Prostate gland (tissue), 2 donors: ENCODE measurements at regions not wholly inside any gene's neighbourhood (a gene's known extent, or its start where the extent isn't known, plus 50 kb on each side); places are given as distances from the start of the nearest gene placed in this dataset.

Experiments
- DNase-seq: peaks from one replicate; pipeline ENCODE4 v3.0.0-alpha.2; 2019; ENCODE audit warnings: low spot score
- H3K27ac ChIP-seq, 2 donors: fragments of 200-600 bp; sonication (generic); 2 replicates each; pipeline ENCODE4 v1.5.1; 2017 to 2019
- H3K27me3 ChIP-seq: fragments of 200-600 bp; sonication (generic); replicated peaks from 2 replicates; pipeline ENCODE4 v1.5.1; 2019; ENCODE audit not compliant: insufficient read depth
- H3K36me3 ChIP-seq, 2 donors: fragments of 200-600 bp; sonication (generic); 1 replicate in 1 of 2; 2 replicates in 1 of 2; pipeline versions ENCODE4 v1.5.1 to v1.8.1; 2017 to 2019
- H3K4me1 ChIP-seq: fragments of 200-600 bp; sonication (generic); replicated peaks from 2 replicates; pipeline ENCODE4 v1.5.1; 2019
- H3K4me3 ChIP-seq, 2 donors: fragments of 200-600 bp; sonication (generic); 2 replicates each; pipeline ENCODE4 v1.5.1; 2017 to 2019
- H3K9me3 ChIP-seq: fragments of 200-600 bp; sonication (generic); 2 replicates; pipeline ENCODE4 v1.5.1; 2017
- POLR2A ChIP-seq: fragments of 450-650 bp; IDR thresholded peaks from one replicate; pipeline ENCODE4 v1.6.1; 2016; ENCODE audit warnings: antibody characterized with exemption, mild to moderate bottlenecking
- POLR2AphosphoS5 ChIP-seq: sonication (generic); formaldehyde crosslinking; IDR thresholded peaks from one replicate; pipeline ENCODE4 v1.6.1; 2017; ENCODE audit warnings: antibody characterized with exemption
- WGBS: methylation state at CpG from one replicate; pipeline ENCODE4 v1.1.5; 2018; 5-methylcytosine and 5-hydroxymethylcytosine counted together
- intact Hi-C: fragments of 100-400 bp; cut with DNase I; formaldehyde crosslinking; loops from one replicate; pipeline ENCODE4 v1.14.2; 2022
- TF ChIP-seq, protein P1 (sequence below), 4 experiments: fragments of 200-600 bp in 2 of 4; fragments of 450-650 bp in 2 of 4; sonication (generic) in 2 of 4; IDR thresholded peaks; 1 replicate in 3 of 4; 2 replicates in 1 of 4; pipeline ENCODE4 v1.5.1; 2016 to 2019; ENCODE audit warnings: antibody characterized with exemption in 4 of 4, mild to moderate bottlenecking in 2 of 4, moderate library complexity in 2 of 4

DNA sequence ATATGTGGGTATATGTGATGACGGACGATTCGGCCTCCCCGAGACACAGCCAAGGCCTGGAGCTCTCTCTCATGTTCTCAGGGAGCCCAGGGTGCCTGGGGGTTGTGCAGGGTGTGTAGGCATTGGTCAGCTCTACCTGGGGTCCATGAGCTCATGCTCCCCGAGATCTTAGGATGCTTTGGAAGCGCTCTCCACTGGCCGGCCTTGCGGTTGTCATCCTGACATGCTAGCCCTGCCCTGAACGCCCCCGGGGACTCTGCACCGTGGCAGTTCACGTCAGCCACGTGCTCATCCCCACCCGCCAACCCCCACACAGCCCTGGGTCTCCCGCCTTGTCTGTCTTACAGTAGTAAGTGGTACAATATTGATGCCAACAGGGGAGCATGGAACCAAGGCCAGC is 67.8 kb downstream of the RTP5 start:
- intact Hi-C loops, result loop anchor here (10.0 kb wide), 1 partner anchor 52 kb away; no protein-coding TSS in a partner anchor
- DNase-seq, result no peak
- peaks cover 3% of the 10 kb centered on the region for H3K4me1 ChIP-seq

DNA sequence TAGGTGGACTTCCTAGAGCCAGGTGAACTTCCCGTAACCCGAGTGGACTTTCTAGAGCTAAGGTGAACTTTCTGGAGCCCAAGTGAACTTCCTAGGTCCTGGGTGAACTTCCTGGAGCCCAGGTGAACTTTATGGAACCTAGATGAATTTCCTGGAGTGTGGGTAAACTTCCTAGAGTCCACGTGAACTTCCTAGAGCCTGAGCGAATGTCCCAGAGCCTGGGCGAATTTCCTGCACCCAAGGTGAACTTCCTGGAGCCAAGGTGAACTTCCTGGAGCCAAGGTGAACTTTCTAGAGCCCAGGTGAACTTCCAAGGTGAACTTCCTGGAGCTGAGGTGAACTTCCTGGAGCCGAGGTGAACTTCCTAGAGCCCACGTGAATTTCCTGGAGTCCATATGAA is 70.0 kb downstream of the RTP5 start:
- 74% methylated on average over 7 of the region's 7 CpGs for WGBS
- H3K27ac ChIP-seq, result no peak overlapping the region
- no peak overlapping the region for H3K4me3 ChIP-seq
- H3K27me3 ChIP-seq, result no peaks in the 10 kb centered on the region
- no peak for TF ChIP-seq POLR2A
- TF ChIP-seq POLR2AphosphoS5, result no peak
- TF ChIP-seq, protein P1, sequence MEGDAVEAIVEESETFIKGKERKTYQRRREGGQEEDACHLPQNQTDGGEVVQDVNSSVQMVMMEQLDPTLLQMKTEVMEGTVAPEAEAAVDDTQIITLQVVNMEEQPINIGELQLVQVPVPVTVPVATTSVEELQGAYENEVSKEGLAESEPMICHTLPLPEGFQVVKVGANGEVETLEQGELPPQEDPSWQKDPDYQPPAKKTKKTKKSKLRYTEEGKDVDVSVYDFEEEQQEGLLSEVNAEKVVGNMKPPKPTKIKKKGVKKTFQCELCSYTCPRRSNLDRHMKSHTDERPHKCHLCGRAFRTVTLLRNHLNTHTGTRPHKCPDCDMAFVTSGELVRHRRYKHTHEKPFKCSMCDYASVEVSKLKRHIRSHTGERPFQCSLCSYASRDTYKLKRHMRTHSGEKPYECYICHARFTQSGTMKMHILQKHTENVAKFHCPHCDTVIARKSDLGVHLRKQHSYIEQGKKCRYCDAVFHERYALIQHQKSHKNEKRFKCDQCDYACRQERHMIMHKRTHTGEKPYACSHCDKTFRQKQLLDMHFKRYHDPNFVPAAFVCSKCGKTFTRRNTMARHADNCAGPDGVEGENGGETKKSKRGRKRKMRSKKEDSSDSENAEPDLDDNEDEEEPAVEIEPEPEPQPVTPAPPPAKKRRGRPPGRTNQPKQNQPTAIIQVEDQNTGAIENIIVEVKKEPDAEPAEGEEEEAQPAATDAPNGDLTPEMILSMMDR (IDR thresholded peaks at IDR 0.05), result no peak
- no peaks in the 10 kb centered on the region for H3K36me3 ChIP-seq
- no peaks in the 10 kb centered on the region for H3K9me3 ChIP-seq
- intact Hi-C loops, result loop anchor here (10.0 kb wide), 1 partner anchor 55 kb away; no protein-coding TSS in a partner anchor
- no peak for DNase-seq
- no peaks in the 10 kb centered on the region for H3K4me1 ChIP-seq

More for the DNA sequence above, 67.8 kb downstream of the RTP5 start:
- Histone ChIP-seq H3K27me3 (no peaks in the 10 kb centered on the region), H3K27ac (no peak overlapping the region), H3K4me3 (no peak overlapping the region), H3K9me3 (no peaks in the 10 kb centered on the region), H3K36me3 (no peaks in the 10 kb centered on the region)
- WGBS, result 92% methylated on average over 15 of the region's 15 CpGs
- TF ChIP-seq, protein P1 (IDR thresholded peaks at IDR 0.05), result no peak
- TF ChIP-seq POLR2A (no peak), POLR2AphosphoS5 (no peak)

DNA sequence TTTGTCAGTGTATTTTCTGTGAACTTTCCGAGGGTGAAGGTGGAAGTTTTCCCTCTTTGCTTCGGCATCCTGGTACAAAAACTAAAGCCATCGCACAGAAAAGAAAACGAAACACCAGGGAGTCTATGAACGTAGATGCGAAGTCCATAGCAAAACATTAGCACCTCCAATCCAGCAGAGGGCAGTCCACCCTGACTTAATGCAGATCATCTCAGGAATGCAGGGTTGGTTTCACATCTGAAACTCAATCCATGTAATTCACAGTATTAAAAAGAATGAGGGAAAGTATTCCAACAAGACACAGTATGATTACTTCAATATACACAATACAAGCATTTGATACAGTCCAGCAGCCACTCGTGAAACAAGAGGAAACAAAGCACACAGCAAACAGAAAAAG is 70.8 kb downstream of the RTP5 start:
- H3K36me3 ChIP-seq, result no peaks in the 10 kb centered on the region
- WGBS, result 93% methylated on average over 7 of the region's 7 CpGs
- no peaks in the 10 kb centered on the region for H3K4me1 ChIP-seq
- H3K9me3 ChIP-seq, result no peaks in the 10 kb centered on the region
- intact Hi-C loops, result no loop called here
- H3K4me3 ChIP-seq, result no peak overlapping the region
- no peak for DNase-seq
- no peak for TF ChIP-seq POLR2A
- TF ChIP-seq, protein P1 (IDR thresholded peaks at IDR 0.05), result no peak
- TF ChIP-seq POLR2AphosphoS5, result no peak
- H3K27ac ChIP-seq, result no peak overlapping the region
- H3K27me3 ChIP-seq, result no peaks in the 10 kb centered on the region

DNA sequence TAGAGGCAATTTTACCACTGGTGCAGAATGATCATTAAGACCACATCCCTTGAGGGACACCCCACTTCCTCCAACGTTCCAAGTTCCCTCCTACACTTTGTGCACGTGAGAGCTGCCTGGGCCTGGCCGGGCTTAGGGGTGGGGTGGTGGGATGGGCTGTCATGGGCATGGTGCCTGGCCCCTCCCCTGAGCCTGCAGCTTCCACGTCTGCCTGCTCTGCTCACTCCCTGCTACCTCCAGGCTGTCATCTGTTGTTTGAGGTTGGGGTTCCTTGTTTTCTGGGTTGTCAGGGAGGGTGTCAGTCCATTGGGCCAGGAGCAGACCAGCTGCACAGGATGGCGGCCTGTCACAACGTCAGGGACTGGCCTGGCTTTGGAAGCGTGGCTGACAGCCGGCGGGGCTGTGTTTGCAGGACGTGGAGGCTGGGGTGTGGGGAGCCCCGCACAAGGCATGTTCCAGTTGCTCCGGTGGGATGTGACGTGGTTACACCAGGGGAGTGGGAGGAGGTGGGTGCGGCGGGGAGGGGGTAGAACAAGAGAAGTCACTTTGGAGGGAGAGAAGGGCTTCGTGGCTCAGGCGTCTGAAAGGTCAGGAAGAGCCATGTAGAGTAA is 72.3 kb downstream of the RTP5 start:
- no peak for TF ChIP-seq POLR2AphosphoS5
- TF ChIP-seq, protein P1 (IDR thresholded peaks at IDR 0.05), result no peak
- TF ChIP-seq POLR2A, result no peak
- no peaks in the 10 kb centered on the region for H3K36me3 ChIP-seq
- intact Hi-C loops, result no loop called here
- no peak for DNase-seq
- H3K9me3 ChIP-seq, result no peaks in the 10 kb centered on the region
- H3K27ac ChIP-seq, result no peak overlapping the region
- no peaks in the 10 kb centered on the region for H3K4me1 ChIP-seq
- no peak overlapping the region for H3K4me3 ChIP-seq
- no peaks in the 10 kb centered on the region for H3K27me3 ChIP-seq
- 49% methylated on average over 17 of the region's 17 CpGs for WGBS
